Osteoblast (primary cell): ENCODE measurements at regions not wholly inside any gene's neighbourhood (a gene's known extent, or its start where the extent isn't known, plus 50 kb on each side); places are given as distances from the start of the nearest gene placed in this dataset.
A peak's percentile ranks its signal among the peaks of the same experiment; 100 is the strongest.

ENCODE experiments used
- DNase-seq: peaks from one replicate; pipeline ENCODE4 v3.0.0; 2011; ENCODE audit warnings: low spot score, mixed read lengths; ENCODE audit not compliant: insufficient read length; ENCODE audit errors: missing footprints
- H2AFZ ChIP-seq: 2 replicates; pipeline ENCODE4 v1.6.0; 2011; ENCODE audit warnings: mild to moderate bottlenecking, low read length
- H3K27ac ChIP-seq: 2 replicates; pipeline ENCODE4 v1.5.1; 2011; ENCODE audit warnings: mild to moderate bottlenecking, low read depth, low read length, moderate library complexity
- H3K27me3 ChIP-seq: 2 replicates; pipeline ENCODE4 v1.6.0; 2012; ENCODE audit warnings: mild to moderate bottlenecking, control low read depth, inconsistent platforms, low read length, moderate library complexity; ENCODE audit not compliant: insufficient read depth
- H3K36me3 ChIP-seq: 2 replicates; pipeline ENCODE4 v1.5.1; 2011; ENCODE audit warnings: mild to moderate bottlenecking, low read length, control low read depth, moderate library complexity; ENCODE audit not compliant: insufficient read depth
- H3K4me1 ChIP-seq: 2 replicates; pipeline ENCODE4 v1.5.1; 2011; ENCODE audit warnings: mild to moderate bottlenecking, low read length, control low read depth, moderate library complexity; ENCODE audit not compliant: insufficient read depth
- H3K4me2 ChIP-seq: 2 replicates; pipeline ENCODE4 v1.6.0; 2011; ENCODE audit warnings: mild to moderate bottlenecking, low read length; ENCODE audit not compliant: insufficient read depth
- H3K4me3 ChIP-seq: fragments of 200-600 bp; sonication (generic); 3 replicates; pipeline ENCODE4 v1.5.1; 2012; ENCODE audit warnings: mild to moderate bottlenecking, low read length, inconsistent platforms; ENCODE audit not compliant: insufficient read depth
- H3K79me2 ChIP-seq: 2 replicates; pipeline ENCODE4 v1.6.0; 2012; ENCODE audit warnings: mild to moderate bottlenecking, low read length, control low read depth, inconsistent platforms; ENCODE audit not compliant: insufficient read depth
- H3K9me3 ChIP-seq: 2 replicates; pipeline ENCODE4 v1.5.1; 2011; ENCODE audit warnings: low read depth, low read length, control low read depth
- H4K20me1 ChIP-seq: 2 replicates; pipeline ENCODE4 v1.6.0; 2012; ENCODE audit warnings: mild to moderate bottlenecking, low read length, control low read depth; ENCODE audit not compliant: insufficient read depth
- CTCF ChIP-seq: IDR thresholded peaks from 2 replicates; pipeline ENCODE4 v1.5.1; 2011; ENCODE audit warnings: mild to moderate bottlenecking, low read depth, low read length, moderate library complexity; ENCODE audit errors: extremely low read depth

- Histone ChIP-seq H3K4me1 (peaks cover 5% of the 10 kb centered on the region), H3K79me2 (no peaks in the 10 kb centered on the region), H3K9me3 (no peaks in the 10 kb centered on the region), H4K20me1 (no peaks in the 10 kb centered on the region), H3K4me3 (peak overlapping the region; percentile 68), H3K27ac (no peak overlapping the region), H3K36me3 (no peaks in the 10 kb centered on the region), H3K4me2 (peak overlapping the region; percentile 88), H2AFZ (peak overlapping the region; percentile 88), H3K27me3 (peaks cover 4% of the 10 kb centered on the region)
- TF ChIP-seq CTCF, result peak; percentile 94
- peak; percentile 81 for DNase-seq
These were observed 64.0 kb downstream of the CARTPT start for GRCh38 chr5:71782771-71783770.

- H3K4me2 ChIP-seq, result no peak overlapping the region
- peaks cover 13% of the 10 kb centered on the region for H3K27me3 ChIP-seq
- H3K4me1 ChIP-seq, result peaks cover 5% of the 10 kb centered on the region
- H3K9me3 ChIP-seq, result no peaks in the 10 kb centered on the region
- no peak overlapping the region for H3K27ac ChIP-seq
- H3K79me2 ChIP-seq, result no peaks in the 10 kb centered on the region
- no peaks in the 10 kb centered on the region for H4K20me1 ChIP-seq
- no peak for TF ChIP-seq CTCF
- H3K36me3 ChIP-seq, result no peaks in the 10 kb centered on the region
- DNase-seq, result no peak
- H2AFZ ChIP-seq, result peak overlapping the region; percentile 88
- no peak overlapping the region for H3K4me3 ChIP-seq
These were observed 64.8 kb downstream of the CARTPT start for GRCh38 chr5:71783891-71784290.

- no peak overlapping the region for H2AFZ ChIP-seq
- H3K36me3 ChIP-seq, result no peaks in the 10 kb centered on the region
- TF ChIP-seq CTCF, result no peak
- DNase-seq, result no peak
- no peak overlapping the region for H3K4me3 ChIP-seq
- no peak overlapping the region for H3K4me2 ChIP-seq
- H3K79me2 ChIP-seq, result no peaks in the 10 kb centered on the region
- peaks cover 5% of the 10 kb centered on the region for H3K4me1 ChIP-seq
- H4K20me1 ChIP-seq, result no peaks in the 10 kb centered on the region
- no peak overlapping the region for H3K27ac ChIP-seq
- H3K27me3 ChIP-seq, result peaks cover 18% of the 10 kb centered on the region
- no peaks in the 10 kb centered on the region for H3K9me3 ChIP-seq
These were observed 67.4 kb downstream of the CARTPT start for GRCh38 chr5:71786337-71787055.

- Histone ChIP-seq H3K9me3 (no peaks in the 10 kb centered on the region), H3K36me3 (no peaks in the 10 kb centered on the region), H3K4me1 (no peaks in the 10 kb centered on the region), H3K4me2 (no peak overlapping the region), H4K20me1 (no peaks in the 10 kb centered on the region), H3K4me3 (no peak overlapping the region), H3K27me3 (peaks cover 18% of the 10 kb centered on the region), H3K79me2 (no peaks in the 10 kb centered on the region), H2AFZ (no peak overlapping the region), H3K27ac (no peak overlapping the region)
- DNase-seq, result no peak
- no peak for TF ChIP-seq CTCF
These were observed 69.7 kb downstream of the CARTPT start for GRCh38 chr5:71788794-71789193.
